Astrocyte (in vitro differentiated cells and primary cell): ENCODE measurements at regions not wholly inside any gene's neighbourhood (a gene's known extent, or its start where the extent isn't known, plus 50 kb on each side); places are given as distances from the start of the nearest gene placed in this dataset.

Experiments used
- EZH2 ChIP-seq: IDR thresholded peaks from 2 replicates; pipeline ENCODE4 v1.6.1; 2012; ENCODE audit warnings: mild to moderate bottlenecking, low read length, inconsistent platforms; ENCODE audit not compliant: insufficient read depth
- TF ChIP-seq, protein P1 (sequence below): IDR thresholded peaks from 2 replicates; pipeline ENCODE4 v1.5.1; 2011; ENCODE audit warnings: low read depth, mild to moderate bottlenecking, inconsistent platforms, low read length, moderate library complexity; ENCODE audit not compliant: insufficient read depth

DNA sequence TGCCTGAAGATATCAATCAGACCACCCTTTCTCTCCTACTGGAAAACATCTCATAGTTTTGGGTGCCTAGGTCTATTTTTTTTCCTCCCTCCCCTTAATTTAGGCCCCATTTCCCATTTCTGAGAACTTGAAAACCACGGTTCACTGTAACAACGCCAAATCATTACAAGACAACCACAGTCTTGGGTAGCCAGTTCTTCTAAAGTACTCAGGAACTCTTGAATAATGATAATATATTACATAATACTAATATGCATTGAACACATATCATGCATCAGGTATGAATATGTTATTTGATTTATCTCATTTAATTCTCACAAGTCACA is 185.1 kb upstream of the ADO start:
- TF ChIP-seq, protein P1, sequence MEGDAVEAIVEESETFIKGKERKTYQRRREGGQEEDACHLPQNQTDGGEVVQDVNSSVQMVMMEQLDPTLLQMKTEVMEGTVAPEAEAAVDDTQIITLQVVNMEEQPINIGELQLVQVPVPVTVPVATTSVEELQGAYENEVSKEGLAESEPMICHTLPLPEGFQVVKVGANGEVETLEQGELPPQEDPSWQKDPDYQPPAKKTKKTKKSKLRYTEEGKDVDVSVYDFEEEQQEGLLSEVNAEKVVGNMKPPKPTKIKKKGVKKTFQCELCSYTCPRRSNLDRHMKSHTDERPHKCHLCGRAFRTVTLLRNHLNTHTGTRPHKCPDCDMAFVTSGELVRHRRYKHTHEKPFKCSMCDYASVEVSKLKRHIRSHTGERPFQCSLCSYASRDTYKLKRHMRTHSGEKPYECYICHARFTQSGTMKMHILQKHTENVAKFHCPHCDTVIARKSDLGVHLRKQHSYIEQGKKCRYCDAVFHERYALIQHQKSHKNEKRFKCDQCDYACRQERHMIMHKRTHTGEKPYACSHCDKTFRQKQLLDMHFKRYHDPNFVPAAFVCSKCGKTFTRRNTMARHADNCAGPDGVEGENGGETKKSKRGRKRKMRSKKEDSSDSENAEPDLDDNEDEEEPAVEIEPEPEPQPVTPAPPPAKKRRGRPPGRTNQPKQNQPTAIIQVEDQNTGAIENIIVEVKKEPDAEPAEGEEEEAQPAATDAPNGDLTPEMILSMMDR, result no peak
- TF ChIP-seq EZH2, result no peak
